ENCODE measurements at regions not wholly inside any gene's neighbourhood (a gene's known extent, or its start where the extent isn't known, plus 50 kb on each side); places are given as distances from the start of the nearest gene placed in this dataset.

GRCh38 chr9:8101607-8102006 is 302.0 kb upstream of the DMAC1 start:
- TF ChIP-seq CTCF (IDR thresholded peaks at IDR 0.05) (no peak), EP300 (IDR thresholded peaks at IDR 0.05; ENCODE audit: low read depth) (no peak), POLR2AphosphoS5 (IDR thresholded peaks at IDR 0.05) (no peak)

Data from transverse colon (tissue), 4 donors.